NCI-H226 (cell line): ENCODE measurements at regions not wholly inside any gene's neighbourhood (a gene's known extent, or its start where the extent isn't known, plus 50 kb on each side); places are given as distances from the start of the nearest gene placed in this dataset.

Experiments
- DNase-seq: peaks from one replicate; pipeline ENCODE4 v3.0.0-alpha.2; 2015

GRCh38 chr12:115857160-115857920 lies 420.2 kb downstream of the MED13L start:
- no peak for DNase-seq

- no peak for DNase-seq
Observed at GRCh38 chr12:115852054-115852453, 425.4 kb downstream of the MED13L start.

- no peak for DNase-seq
Observed at GRCh38 chr12:115850957-115851356, 426.5 kb downstream of the MED13L start.

GRCh38 chr12:115849262-115849943 lies 428.1 kb downstream of the MED13L start:
- DNase-seq, result no peak

- no peak for DNase-seq
Observed at GRCh38 chr12:115847398-115847797, 430.1 kb downstream of the MED13L start.

- no peak for DNase-seq
Observed at GRCh38 chr12:115846516-115846915, 431.0 kb downstream of the MED13L start.

- DNase-seq, result no peak
Observed at GRCh38 chr12:115840159-115840558, 437.3 kb downstream of the MED13L start.

- no peak for DNase-seq
Observed at GRCh38 chr12:115838952-115839351, 438.5 kb downstream of the MED13L start.

- no peak for DNase-seq
Observed at GRCh38 chr12:115837220-115837619, 440.3 kb downstream of the MED13L start.

- no peak for DNase-seq
Observed at GRCh38 chr12:115835445-115835844, 442.0 kb downstream of the MED13L start.

- DNase-seq, result no peak
Observed at GRCh38 chr12:115833704-115834103, 443.8 kb downstream of the MED13L start.

- no peak for DNase-seq
Observed at GRCh38 chr12:115830633-115831032, 446.9 kb downstream of the MED13L start.

- DNase-seq, result no peak
Observed at GRCh38 chr12:115830070-115830469, 447.4 kb downstream of the MED13L start.

- no peak for DNase-seq
Observed at GRCh38 chr12:115828168-115828567, 449.3 kb downstream of the MED13L start.

- DNase-seq, result no peak
Observed at GRCh38 chr12:115824936-115825602, 452.4 kb downstream of the MED13L start.

GRCh38 chr12:115823635-115824034 lies 453.9 kb downstream of the MED13L start:
- DNase-seq, result no peak

GRCh38 chr12:115820656-115821055 lies 456.8 kb downstream of the MED13L start:
- DNase-seq, result no peak

GRCh38 chr12:115818973-115819372 lies 458.5 kb downstream of the MED13L start:
- no peak for DNase-seq

GRCh38 chr12:115817389-115817788 lies 460.1 kb downstream of the MED13L start:
- no peak for DNase-seq

- no peak for DNase-seq
Observed at GRCh38 chr12:115815924-115816323, 461.6 kb downstream of the MED13L start.

- no peak for DNase-seq
Observed at GRCh38 chr12:115813256-115813655, 464.2 kb downstream of the MED13L start.

- DNase-seq, result no peak
Observed at GRCh38 chr12:115811929-115812328, 465.6 kb downstream of the MED13L start.

- no peak for DNase-seq
Observed at GRCh38 chr12:115811045-115811444, 466.4 kb downstream of the MED13L start.
